ENCODE measurements at regions not wholly inside any gene's neighbourhood (a gene's known extent, or its start where the extent isn't known, plus 50 kb on each side); places are given as distances from the start of the nearest gene placed in this dataset.

DNA sequence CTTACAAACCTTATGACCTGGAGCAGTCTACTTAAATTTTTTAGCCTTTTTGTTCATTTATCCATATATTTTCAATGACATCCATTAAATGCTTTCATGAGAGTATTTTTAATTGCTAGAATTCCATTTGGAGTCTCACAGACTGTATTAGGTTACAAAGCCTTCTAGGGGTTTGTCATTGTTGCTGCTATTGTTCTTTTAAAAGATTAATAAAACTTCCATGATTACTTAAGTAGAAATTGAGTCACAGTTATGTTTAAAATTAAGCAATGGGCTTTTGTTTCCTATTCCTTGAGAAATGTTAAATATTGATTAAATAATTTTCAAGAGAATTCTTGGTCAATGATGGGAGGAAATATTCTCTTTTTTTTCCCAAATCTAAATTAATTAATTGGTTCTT lies 1408.4 kb upstream of the RAG2 start:
- TF ChIP-seq, protein P1, sequence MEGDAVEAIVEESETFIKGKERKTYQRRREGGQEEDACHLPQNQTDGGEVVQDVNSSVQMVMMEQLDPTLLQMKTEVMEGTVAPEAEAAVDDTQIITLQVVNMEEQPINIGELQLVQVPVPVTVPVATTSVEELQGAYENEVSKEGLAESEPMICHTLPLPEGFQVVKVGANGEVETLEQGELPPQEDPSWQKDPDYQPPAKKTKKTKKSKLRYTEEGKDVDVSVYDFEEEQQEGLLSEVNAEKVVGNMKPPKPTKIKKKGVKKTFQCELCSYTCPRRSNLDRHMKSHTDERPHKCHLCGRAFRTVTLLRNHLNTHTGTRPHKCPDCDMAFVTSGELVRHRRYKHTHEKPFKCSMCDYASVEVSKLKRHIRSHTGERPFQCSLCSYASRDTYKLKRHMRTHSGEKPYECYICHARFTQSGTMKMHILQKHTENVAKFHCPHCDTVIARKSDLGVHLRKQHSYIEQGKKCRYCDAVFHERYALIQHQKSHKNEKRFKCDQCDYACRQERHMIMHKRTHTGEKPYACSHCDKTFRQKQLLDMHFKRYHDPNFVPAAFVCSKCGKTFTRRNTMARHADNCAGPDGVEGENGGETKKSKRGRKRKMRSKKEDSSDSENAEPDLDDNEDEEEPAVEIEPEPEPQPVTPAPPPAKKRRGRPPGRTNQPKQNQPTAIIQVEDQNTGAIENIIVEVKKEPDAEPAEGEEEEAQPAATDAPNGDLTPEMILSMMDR (conservative IDR thresholded peaks at IDR 0.05): no peak
- Histone ChIP-seq H4K8ac (replicated peaks; ENCODE audit: insufficient read length, low read depth, low read length) (no peak overlapping the region), H3T11ph (ENCODE audit: low read length) (no peak overlapping the region), H3K79me1 (ENCODE audit: insufficient read depth, low read depth, low read length, poor library complexity, severe bottlenecking) (no peaks in the 10 kb centered on the region), H3K56ac (ENCODE audit: insufficient read length, low read depth, low read length) (no peak overlapping the region), H2AK5ac (ENCODE audit: insufficient read length, low read length) (no peak overlapping the region), H2BK5ac (ENCODE audit: insufficient read length, low read length) (no peak overlapping the region), H3K27me3 (ENCODE audit: insufficient read depth, low read length) (no peaks in the 10 kb centered on the region), H3K4ac (ENCODE audit: low read depth, low read length) (no peak overlapping the region), H2BK20ac (ENCODE audit: low read depth, low read length, poor library complexity, severe bottlenecking) (no peak overlapping the region), H2BK120ac (ENCODE audit: low read depth, low read length, poor library complexity, severe bottlenecking) (no peak overlapping the region), H2BK12ac (ENCODE audit: insufficient read length, low read depth, low read length) (no peak overlapping the region), H3K18ac (ENCODE audit: insufficient read length, low read depth, low read length) (no peak overlapping the region), H4K20me1 (ENCODE audit: control insufficient read depth, insufficient read depth, insufficient read length) (no peaks in the 10 kb centered on the region), H4K5ac (ENCODE audit: insufficient read length, low read depth, low read length) (no peak overlapping the region), H2BK15ac (ENCODE audit: low read depth, low read length) (no peak overlapping the region), H3K14ac (ENCODE audit: insufficient read depth, low read length) (no peak overlapping the region), H3K79me2 (ENCODE audit: insufficient read depth, low read length) (no peaks in the 10 kb centered on the region), H3K4me1 (ENCODE audit: insufficient read depth, low read length) (no peaks in the 10 kb centered on the region), H2AFZ (ENCODE audit: low read length) (no peak overlapping the region), H3K9ac (ENCODE audit: extremely low read depth, insufficient read length, low read length) (no peak overlapping the region), H3K9me3 (ENCODE audit: control insufficient read depth, low read depth, low read length) (no peaks in the 10 kb centered on the region), H3K23ac (ENCODE audit: insufficient read length, low read depth, low read length) (no peak overlapping the region), H3K23me2 (ENCODE audit: insufficient read length, low read depth, low read length, poor library complexity, severe bottlenecking) (no peaks in the 10 kb centered on the region), H3K4me2 (ENCODE audit: insufficient read depth, insufficient read length, low read length) (no peak overlapping the region), H3K27ac (ENCODE audit: insufficient read length, low read depth, low read length) (no peak overlapping the region), H4K91ac (ENCODE audit: insufficient read length, low read depth, low read length) (no peak overlapping the region)
- Mint-ChIP-seq H3K4me3 (no peak overlapping the region), H3K4me1 (0 out of 4 replicates have a peak, but pooled peaks cover 0 to 3% of the 10 kb centered on the region in 2 experiments), H3K27ac (no peak overlapping the region), H3K9me3 (peaks cover 3 to 5% of the 10 kb centered on the region in 2 experiments; a peak in 4 of 5 replicates), H3K36me3 (ENCODE audit: insufficient read depth in 1 of 3, low read depth in 3 of 3) (peaks cover 2 to 7% (median 6%) of the 10 kb centered on the region in 3 experiments; a peak in 5 of 7 replicates), H3K27me3 (ENCODE audit: low read depth) (no peaks in the 10 kb centered on the region)
- no peak for DNase-seq
